GM18868 (cell line): ENCODE measurements at regions not wholly inside any gene's neighbourhood (a gene's known extent, or its start where the extent isn't known, plus 50 kb on each side); places are given as distances from the start of the nearest gene placed in this dataset.

Experiments
- ATAC-seq: cut with Tn5 transposase; IDR thresholded peaks from one replicate; pipeline ENCODE4 v1.9.1; 2021; ENCODE audit warnings: mild to moderate bottlenecking, moderate library complexity; ENCODE audit not compliant: unreplicated experiment

DNA sequence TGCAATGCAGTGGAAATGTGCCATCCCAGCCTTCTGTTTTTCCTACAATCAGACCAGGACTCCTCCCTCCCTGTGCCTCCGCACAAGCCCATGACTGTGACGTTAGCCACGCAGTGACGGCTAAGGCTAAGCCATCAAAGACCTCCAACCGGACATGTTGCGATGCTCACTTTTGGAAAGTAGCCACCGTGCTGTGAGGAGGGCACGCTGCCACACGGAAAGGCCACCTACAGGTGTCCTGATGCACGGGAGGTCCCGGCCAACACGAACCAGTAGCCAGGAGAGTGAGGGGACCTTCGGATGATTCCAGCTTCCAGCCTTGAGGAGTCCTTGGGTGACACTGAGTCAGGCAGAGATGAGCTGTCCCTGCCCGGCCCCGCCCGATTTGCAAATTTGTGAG, 53.9 kb downstream of the FOXL1 start:
- ATAC-seq: no peak

DNA sequence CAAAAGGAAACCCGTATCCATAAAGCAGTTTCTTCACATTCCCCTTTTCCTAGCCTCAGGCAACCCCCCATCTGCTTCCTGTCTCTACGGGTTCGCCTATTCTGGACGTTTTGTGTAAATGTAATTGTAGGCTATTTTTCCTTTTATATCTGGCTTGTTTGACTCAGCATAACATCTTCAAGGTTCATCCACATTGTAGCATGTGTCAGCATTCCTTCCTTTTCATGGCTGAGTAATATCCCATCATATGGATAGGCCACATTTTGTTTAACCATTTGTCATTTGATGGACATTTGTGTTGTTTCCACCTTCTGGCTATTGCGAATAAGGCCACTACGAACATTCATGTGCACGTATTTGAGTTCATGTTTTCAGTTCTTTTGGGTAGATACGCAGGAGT, 54.6 kb downstream of the FOXL1 start:
- no peak for ATAC-seq

DNA sequence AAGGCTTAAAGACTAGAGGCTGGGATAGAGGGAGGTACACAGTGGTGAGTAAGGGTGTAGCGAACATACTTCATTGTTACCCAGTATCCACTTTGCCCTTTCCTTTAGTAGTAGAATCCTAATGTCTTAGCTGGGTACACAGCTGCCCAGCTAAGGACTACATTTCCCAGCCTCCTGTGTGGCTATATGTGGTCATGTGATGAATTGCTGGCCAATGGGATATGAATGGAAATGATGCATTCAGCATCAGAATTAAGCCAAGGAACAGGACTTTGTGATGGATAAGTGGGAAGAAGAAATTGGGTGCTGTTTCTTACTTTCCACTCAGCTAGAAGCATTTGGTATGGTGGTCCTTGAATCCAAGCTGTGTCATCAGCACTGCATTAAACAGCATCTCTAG, 55.9 kb downstream of the FOXL1 start:
- no peak for ATAC-seq

DNA sequence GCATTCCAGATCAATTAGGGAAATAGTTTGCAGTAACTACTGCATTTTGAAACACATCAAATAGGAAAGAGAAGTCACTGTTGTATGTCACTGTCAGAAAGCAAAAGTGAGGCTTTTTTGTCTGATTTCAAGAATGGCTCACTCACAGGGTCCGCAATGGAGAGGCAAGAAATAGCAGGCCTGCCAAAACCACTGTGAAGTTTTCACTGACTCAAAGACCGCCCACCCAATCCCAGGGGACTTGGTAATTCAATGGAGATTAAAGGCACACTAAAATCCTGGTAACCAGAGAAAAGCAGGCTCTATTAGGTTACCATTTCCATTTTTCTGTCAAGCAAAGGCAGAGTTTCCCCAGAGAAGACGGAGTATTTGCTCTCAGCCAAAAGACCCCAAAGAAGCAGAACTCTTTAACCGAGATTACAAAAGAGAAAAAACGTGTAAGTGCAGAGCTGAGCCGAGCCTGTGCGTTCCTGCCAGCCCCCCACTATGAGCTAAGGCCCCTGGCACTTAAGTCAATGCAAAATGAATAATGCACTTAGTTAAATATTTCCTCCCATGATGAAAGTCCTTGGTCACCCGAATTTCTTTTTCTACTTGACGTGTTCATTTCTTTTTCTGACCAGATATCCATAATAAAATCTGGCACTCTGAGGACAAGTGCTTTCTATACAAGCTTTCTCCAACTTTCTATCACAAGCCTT, 57.0 kb downstream of the FOXL1 start:
- no peak for ATAC-seq

DNA sequence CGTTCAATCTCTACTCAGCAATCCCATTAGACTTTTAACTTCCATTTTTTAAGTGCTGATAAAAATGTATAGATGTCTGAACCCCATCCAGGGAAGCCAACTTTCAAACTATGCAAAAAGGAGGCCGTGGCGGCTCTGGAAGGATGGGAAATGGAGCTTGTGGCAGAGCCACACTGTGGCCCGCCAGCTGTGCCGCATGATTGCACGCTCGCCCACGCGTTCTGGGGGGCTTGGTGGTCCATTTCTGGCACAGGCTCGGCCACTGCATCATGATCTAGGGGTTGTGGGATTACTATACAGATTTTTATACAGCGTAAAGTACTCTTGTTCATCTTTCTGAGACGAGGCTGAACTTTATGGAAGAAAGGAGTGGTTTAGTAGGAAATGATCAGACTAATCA, 57.6 kb downstream of the FOXL1 start:
- ATAC-seq: no peak

DNA sequence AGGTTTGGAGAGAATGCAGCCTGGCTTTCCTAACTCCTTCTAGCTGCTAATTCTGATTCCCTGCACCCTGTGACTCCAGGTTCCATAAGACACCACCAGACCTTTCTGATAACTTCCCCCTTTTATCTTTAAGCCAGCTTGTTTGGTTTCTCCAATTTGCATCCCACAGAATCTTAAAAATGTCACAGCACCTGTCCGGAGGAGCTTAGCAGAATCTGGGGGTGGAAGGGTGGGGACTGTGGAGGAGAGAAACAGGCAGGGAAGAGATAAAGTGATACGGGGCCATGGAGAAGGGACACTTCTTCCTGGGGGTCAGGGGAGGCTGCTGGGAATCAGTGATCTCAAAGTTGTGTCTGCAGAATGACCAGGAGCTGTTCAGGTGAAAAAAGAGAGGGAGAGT, 59.4 kb downstream of the FOXL1 start:
- no peak for ATAC-seq

DNA sequence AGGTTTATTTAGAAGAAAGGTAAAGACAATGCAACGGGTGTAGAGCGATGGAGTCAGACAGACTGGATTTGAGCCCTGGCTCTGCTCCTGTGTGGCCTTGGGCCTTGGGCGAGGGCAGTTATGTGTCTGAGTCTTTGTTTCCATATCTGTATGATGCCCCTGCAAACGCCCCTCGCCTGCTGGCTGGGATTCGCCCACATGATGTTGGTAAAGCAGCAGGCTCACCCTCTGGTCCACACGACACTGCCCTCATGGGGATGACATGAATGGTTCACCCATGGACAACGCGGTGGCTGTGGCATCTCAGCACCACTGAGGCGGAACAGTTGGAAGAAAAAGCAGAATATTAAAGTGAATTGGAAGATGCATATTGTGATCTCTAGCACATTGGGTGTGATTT, 60.3 kb downstream of the FOXL1 start:
- ATAC-seq: no peak

DNA sequence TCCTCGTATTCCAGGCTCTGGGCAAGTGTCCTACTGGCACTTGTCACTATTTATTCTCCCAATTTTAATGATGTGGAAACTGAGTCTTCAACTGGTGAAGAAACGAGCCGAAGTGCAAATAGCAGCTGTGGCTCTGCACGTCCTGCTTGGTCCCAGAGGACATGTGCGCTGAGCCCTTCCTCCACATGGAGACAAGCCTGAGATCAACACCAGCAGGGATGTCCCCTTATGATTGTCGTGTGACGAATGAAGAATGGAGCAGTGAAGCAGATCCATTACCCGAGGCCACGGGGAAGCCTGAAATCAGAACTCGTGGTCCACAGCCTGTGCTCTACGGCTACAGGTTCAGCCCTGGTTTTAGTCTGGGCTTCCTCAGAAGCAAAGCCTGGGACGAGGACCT, 61.0 kb downstream of the FOXL1 start:
- no peak for ATAC-seq

DNA sequence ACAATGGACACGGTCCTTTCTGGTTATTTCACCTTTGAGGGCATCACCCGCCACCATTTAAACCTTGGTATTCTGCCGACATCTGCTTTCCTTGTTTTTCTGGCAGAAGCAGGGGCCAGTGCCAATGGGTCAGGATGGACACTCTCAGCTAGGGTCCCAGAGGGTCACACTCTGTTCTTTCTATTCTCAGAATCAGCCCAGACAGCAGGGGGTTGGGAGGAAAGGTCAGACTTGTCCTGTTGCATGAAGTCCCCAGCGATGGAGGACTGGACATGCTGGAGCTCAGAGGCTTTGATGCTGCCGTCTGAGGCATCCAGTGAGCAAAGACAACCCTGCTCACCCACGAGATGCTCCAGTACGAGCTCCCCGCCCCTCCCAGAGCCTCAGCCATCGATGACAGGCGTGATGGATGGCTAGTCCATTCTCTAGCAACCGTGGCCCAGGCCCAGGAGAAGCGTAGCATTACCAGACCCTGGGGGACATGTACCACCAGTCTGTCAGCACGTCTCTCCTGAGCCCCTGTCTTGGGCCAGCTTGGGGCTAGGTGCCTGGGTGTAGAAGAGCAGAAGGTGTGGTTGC, 62.0 kb downstream of the FOXL1 start:
- ATAC-seq: no peak

DNA sequence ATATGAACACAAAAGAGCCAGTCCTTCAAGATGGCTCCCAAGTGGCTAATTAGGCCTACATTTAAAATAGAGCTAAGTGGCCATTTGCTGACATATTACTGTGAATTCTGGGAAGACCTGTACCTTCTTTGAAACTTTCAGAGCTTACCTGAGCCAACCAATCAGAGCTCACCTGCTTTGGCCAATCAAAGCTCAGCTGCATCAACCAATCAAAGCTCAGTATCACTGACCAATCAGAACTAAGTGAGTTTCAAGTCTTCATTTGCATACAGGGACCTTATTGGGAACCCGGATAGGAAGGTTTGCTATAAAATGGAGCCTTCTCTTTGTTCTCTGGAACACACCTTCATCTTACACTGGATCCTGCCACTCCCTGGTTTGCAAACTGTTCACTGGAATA, 63.7 kb downstream of the FOXL1 start:
- no peak for ATAC-seq

DNA sequence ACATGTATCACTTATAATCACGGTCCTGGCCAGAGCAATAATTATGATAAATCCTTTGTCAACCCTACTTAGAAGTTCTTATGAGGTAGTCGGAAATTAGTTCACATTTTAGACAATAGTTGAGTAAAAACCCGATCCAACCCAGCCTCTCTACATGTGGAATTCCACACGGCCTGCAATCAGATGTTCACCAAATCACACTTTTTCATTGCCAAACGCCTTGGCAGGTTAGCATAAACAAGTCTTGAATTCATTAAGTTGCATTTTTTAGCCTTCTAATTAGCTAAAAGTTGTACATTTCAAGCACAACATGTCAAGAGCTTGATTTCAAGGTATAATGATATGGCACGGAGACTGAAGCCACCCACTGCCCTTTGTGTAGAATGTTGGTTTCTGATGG, 65.3 kb downstream of the FOXL1 start:
- ATAC-seq: no peak

DNA sequence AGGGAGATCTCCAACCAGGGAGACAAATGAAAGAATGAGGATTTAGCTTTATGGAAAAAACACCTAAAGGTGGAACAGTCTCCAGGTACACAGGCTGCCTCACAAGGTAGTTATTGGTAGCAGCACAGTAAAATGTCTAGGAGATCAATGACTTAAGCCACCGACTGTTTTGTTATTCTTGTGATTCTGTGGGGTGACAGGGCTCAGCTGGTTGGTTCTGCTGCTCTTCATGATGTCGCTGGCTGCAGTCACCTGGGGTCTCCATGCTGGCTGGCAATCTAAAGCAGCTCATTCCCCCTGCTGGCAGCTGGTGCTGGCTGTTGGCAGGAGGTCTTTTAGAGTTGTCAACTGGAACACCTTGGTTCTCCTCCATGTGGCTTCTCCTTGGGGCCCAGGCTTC, 69.2 kb downstream of the FOXL1 start:
- ATAC-seq: no peak

DNA sequence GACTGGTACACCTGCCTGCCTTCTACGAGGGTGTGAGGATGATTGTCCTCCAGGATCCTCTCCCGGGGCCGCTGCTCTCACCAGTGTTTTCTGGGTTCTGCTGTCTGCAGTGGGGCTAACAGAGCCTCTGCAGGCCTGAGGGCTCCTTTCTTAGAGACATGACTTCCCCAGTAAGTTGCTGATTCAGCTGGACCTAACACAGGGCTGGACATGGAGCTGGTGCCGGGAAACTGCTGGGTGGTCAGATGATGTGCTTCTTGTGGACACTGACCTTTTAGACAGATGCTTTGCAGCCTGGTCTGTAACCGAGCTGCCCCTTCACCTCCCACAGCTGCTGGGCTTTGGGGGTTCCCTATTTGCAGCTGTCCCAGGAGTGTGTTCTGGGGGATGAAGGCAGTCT, 71.5 kb downstream of the FOXL1 start:
- ATAC-seq: no peak

DNA sequence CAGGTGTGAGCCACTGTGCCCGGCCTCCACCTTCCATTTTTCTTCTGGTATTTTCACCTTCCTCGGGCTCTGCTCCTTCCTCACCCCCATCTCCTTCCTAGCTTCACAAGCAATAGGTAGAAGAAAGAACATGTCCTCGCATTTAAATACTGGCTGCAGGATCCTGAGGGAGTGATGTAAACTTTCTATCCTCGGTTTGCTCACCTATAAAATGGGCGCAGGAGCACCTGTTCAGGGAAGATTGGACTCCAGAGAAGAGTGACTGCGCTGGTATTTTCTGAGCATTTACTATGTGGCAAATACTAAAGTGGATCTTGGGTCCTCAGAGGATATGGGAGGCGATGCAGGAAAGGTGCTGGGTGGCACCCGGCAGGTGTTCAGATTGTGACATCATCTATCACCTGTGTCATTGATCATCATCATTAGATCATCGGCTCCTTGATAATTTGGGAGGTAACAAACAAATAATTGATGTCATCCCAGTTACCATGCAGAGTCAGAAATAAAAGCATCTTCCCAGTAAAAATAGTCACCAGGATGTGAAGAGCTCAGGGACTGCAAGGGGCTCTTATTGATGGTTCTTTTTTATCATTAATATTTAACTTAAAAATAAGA, 72.8 kb downstream of the FOXL1 start:
- no peak for ATAC-seq

DNA sequence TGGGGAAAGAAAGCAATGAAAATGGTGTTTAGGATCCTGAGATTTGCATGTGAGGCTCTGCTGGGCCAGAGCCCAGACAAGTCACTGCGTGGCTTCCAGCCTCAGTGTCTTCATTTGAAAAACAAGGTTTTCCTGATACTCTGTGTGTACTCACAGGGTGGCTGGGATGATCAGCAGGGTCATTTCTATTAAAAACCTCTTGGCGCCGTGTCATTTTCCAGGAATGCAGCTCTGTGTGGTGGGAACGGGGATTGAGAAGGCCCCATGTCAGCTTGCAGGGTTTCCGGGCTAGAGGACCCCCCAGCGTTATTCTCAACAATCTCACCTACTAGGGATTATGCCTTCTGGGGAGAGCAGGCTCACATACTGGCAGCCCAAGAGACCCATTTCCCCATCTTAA, 73.5 kb downstream of the FOXL1 start:
- ATAC-seq: no peak

DNA sequence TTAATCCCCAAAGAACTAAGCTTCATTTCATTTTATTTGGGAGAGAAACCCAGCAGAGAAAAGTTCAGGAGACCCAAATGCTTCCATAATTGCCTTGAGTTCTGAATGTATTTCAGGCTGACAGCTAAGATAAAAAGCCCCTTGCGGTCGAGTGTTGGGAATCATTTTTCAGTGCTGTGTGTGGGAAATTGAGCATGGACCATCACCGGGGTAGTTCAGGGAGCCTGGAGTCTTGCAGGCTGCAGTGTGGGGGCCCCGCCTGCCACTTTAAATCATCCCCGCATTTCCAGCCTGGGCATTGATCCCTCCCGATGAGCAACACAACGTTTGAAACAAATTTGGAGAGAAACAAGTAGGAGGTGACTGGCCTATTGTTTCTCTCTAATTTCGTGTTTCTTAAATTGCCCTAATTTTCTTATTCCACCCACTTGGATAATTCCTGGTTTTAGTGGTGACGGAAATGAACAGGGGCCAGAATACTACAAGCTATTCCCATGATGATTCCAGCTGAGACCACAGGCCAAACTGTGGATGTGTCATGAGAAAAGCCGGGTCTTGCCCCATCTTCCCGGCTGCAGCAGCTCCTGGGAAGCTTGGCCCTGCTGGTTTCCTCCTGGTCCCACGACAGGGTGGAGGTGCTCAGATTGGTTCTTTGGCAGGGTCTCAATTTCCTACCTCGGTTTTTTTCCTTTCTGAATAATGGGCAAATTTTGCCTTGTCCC, 75.1 kb downstream of the FOXL1 start:
- ATAC-seq: no peak

DNA sequence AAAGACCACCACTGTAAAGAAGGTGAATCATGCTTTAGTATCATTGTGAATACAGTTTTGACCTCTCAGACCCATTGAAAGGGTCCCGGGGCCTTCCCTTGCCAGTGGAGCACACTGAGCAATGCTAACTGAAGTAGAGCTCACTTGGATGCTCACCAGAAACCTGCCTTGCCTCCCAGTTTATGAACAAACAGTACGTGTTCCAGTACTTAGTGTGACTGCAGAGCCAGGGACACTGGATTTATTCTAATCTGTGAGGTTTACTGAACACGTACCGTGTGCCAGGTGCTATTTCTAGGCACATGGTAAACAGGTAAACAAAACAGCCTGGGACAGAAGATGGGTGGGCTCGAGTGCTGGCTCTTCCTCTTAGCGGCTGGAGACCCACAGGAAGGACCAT, 79.6 kb downstream of the FOXL1 start:
- no peak for ATAC-seq

DNA sequence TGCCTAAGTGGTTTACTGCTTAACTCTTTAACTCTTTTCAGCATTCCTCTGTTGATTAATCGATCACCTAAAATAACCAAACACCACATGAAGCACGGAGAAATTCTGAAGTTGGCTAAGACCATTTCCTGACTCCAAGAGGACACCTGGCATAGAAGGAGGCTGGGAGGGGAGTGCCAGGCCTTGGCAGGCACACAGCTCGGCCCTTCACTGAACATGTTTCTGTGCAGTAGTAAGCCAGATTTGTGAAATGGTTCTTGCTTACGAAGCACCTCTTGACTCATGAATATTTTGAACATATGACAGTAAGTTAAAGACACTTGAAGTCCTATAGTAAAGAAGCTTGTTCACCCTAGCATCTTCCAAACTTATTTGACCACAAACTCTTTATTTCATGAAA, 82.3 kb downstream of the FOXL1 start:
- ATAC-seq: no peak

DNA sequence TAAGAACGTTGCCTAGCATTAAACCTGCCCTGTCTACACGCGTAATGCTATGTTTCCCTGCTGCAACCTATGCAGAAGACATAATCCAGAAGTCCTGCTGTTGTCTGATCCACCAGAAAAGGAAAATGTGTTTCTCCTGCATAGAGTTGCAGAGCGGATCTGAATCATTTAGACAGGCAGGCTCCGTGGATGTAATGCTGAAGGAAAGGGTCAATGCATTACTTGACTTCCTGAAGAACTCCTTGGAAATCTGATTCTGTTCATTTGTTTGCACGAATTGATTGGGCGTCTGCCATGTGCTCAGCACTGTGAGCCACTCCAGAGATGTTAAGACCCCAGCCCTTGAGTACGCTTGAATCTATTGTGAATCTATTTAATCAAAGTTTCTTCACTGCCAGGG, 83.4 kb downstream of the FOXL1 start:
- ATAC-seq: no peak

DNA sequence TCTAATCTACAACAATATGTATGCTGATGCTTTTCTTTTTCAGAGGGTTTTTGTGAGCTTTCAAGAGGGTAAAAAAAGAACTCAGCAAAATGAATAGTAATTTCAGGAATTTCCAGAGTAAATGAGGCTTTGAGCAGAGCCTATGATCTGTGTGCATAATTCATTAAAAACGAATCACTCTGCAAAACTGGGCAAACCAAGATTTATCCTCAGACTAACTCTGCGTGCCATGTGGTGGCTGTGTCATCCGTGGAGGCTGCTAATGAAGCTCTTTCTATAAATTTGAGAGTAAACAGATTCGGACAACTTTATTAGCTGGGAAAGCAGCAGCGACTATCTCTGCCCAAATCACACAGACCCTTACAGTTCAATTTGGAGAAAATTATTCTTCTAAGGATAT, 83.8 kb downstream of the FOXL1 start:
- no peak for ATAC-seq

DNA sequence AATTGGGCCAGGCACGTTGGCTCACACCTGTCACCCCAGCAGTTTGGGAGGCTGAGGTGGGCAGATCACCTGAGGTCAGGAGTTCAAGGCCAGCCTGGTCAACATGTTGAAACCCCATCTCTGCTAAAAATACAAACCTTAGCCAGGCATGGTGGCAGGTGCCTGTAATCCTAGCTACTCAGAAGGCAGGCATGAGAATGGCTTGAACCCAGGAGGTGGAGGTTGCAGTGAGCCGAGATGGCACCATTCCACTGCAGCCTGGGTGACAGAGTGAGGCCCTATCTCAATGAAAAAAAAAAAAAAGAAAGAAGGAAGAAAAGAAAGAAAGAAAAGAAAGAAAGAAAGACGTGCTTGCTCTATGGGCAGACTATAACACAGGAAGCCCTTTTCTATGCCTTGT, 84.4 kb downstream of the FOXL1 start:
- ATAC-seq: no peak
